Fibroblast of mammary gland (primary cell): ENCODE measurements at regions not wholly inside any gene's neighbourhood (a gene's known extent, or its start where the extent isn't known, plus 50 kb on each side); places are given as distances from the start of the nearest gene placed in this dataset.

ENCODE experiments used
- DNase-seq: peaks from one replicate; pipeline ENCODE4 v3.0.0-alpha.2; 2010; ENCODE audit warnings: low read depth
- H3K4me3 ChIP-seq: 2 replicates; pipeline ENCODE4 v1.5.1; 2011; ENCODE audit warnings: low read depth, mild to moderate bottlenecking, low read length, moderate library complexity; ENCODE audit not compliant: control insufficient read depth
- TF ChIP-seq, protein P1 (sequence below): conservative IDR thresholded peaks from 2 replicates; pipeline ENCODE4 v1.5.1; 2011; ENCODE audit warnings: low read depth, low read length, inconsistent platforms; ENCODE audit not compliant: control insufficient read depth, insufficient read depth

DNA sequence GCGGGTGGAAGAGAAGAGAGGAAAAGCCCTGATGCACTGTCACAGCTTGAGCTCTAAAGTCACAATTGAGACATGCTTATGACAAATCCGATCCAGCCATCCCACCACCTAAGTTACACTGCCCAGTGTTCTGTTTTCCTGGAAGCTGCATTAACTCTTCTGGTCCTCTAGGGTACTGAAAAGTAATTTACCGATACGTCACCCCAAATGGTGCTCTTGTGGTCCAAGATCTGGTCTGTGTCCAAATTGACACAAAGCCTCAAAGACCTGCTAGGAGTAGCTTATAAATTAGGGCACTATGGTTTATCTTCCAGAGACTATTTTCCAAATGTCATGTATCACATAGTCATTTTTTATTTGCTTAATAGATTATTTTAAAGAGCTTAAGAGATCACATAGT, 186.7 kb upstream of the ETAA1 start:
- no peak overlapping the region for H3K4me3 ChIP-seq
- no peak for DNase-seq
- TF ChIP-seq, protein P1, sequence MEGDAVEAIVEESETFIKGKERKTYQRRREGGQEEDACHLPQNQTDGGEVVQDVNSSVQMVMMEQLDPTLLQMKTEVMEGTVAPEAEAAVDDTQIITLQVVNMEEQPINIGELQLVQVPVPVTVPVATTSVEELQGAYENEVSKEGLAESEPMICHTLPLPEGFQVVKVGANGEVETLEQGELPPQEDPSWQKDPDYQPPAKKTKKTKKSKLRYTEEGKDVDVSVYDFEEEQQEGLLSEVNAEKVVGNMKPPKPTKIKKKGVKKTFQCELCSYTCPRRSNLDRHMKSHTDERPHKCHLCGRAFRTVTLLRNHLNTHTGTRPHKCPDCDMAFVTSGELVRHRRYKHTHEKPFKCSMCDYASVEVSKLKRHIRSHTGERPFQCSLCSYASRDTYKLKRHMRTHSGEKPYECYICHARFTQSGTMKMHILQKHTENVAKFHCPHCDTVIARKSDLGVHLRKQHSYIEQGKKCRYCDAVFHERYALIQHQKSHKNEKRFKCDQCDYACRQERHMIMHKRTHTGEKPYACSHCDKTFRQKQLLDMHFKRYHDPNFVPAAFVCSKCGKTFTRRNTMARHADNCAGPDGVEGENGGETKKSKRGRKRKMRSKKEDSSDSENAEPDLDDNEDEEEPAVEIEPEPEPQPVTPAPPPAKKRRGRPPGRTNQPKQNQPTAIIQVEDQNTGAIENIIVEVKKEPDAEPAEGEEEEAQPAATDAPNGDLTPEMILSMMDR = no peak

DNA sequence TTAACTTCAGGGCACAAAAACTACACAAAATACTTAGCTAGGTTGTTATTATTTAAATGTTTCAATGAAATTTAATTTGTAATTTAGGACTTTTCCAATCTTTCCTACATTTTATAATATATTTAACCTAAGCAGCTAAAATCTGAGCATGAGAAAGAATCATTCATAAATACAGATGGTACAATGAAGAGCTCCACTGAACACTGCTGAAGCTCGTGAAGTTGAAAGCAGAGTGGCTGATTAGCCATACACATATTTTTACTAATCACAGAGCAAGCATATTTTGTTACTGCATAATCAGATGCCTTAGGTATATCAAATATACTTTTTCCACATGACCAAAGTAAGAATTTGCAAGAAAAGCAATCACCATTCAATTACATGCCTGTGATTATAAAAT, 184.9 kb upstream of the ETAA1 start:
- no peak overlapping the region for H3K4me3 ChIP-seq
- DNase-seq = no peak
- TF ChIP-seq, protein P1 = no peak

DNA sequence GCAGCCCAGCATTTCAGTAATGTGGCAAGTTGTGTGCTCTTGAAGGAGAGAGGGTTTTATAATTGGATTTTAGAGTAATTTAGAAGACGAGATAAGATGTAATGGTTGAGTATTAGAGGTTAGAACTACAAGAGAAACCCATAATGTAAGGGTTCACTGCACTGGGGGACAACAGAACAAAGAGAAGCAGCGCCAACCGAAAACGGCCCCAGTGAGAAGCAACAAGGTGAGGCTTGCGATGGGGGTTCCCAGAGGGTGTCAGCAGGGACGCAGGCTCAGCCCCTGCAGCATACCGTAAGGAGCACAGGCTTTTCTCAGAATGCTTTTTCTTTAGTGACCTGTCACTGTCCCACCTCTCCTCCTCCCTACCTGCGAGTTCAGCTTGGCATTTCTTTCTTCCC, 183.9 kb upstream of the ETAA1 start:
- H3K4me3 ChIP-seq = no peak overlapping the region
- no peak for DNase-seq
- TF ChIP-seq, protein P1 = no peak

- no peak overlapping the region for H3K4me3 ChIP-seq
- no peak for DNase-seq
- TF ChIP-seq, protein P1 = no peak
Measured at GRCh38 chr2:67213677-67214402, 183.3 kb upstream of the ETAA1 start.

DNA sequence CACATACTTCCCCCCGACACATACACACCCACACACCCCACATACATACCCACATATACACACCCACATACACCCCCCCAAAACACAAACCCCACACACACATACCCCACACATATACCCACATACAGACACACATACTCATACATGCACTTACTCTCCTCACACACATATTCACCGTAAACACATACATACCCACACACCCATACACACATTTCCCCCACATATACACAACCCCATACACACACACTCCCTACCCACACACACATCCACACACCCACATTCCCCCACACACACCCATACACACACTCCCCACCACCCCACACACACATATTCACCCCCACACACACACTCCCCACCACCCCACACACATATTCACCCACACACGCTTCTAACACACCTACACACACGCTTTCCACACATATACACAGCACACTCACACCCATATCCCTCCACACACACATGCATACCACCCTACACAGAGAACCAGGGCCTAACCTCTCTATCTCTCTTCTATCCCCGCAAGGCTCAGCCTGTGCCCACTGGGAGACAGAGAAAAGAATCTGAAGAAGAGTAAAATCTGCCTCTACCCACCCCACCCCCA, 182.4 kb upstream of the ETAA1 start:
- H3K4me3 ChIP-seq = no peak overlapping the region

DNA sequence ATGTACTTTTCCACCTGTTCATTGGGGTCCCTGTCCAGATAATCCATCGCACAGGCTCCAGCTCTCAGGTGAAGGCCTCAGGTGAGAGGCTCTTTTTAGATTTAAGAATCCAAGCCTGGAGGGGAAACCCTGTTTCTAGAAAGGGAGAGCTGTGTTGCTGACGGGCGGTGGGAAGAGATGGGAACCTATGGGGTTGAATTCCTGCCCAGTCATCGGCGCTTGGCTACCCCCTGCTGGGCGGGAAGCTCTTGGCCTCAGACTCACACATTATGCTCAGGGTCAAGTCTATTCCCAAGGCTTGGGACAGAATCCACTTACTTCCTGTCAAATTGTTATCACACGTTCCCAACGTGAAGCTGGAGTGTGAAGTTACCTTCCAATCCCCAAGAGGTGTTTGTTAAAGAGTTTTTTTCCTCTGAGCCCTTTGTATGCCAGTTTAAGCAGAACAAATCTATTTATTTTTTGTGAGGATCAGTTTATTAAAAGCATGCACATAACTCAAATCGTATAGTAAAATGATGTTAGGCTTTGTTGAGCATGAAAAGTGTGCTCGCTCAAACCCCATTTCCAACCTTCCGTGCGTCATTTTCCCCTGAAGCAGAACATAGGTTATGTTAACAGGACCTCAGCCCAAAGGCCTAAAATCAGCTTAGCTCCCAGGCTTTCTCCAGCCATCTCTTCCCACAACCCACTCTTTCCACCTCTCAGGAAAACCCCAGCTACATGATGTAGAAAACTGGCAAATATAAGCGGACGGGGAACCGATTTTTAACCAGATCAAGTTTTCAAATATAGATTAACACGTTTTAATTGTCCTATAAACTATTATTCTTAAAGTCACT, 181.7 kb upstream of the ETAA1 start:
- TF ChIP-seq, protein P1 = peak; percentile 64
- no peak overlapping the region for H3K4me3 ChIP-seq
- peak; percentile 62 for DNase-seq

More for the DNA sequence above, 182.4 kb upstream of the ETAA1 start:
- TF ChIP-seq, protein P1 = no peak
- DNase-seq = no peak
